ENCODE measurements at regions not wholly inside any gene's neighbourhood (a gene's known extent, or its start where the extent isn't known, plus 50 kb on each side); places are given as distances from the start of the nearest gene placed in this dataset.
"Not testable (repeated sequence)": the region's sequence is repeated elsewhere in the genome, so short reads cannot be mapped to it uniquely, and the experiment has no call there.

GRCh38 chr21:14058566-14058965 is 152.2 kb downstream of the LIPI start:
- Histone ChIP-seq H3K4me1 (ENCODE audit: control insufficient read depth, insufficient read depth, low read length) (no peaks in the 10 kb centered on the region), H3K9me3 (ENCODE audit: control insufficient read depth, insufficient read depth, low read length) (no peaks in the 10 kb centered on the region), H3K9ac (ENCODE audit: low read depth, low read length) (no peak overlapping the region), H3K27ac (ENCODE audit: low read depth, low read length) (no peak overlapping the region), H3K27me3 (ENCODE audit: control insufficient read depth, insufficient read depth, low read length) (no peaks in the 10 kb centered on the region), H3K4me3 (ENCODE audit: low read depth, low read length) (no peak overlapping the region), H3K36me3 (ENCODE audit: control insufficient read depth, insufficient read depth, low read length) (no peaks in the 10 kb centered on the region)

- H3K4me3 ChIP-seq (ENCODE audit: low read depth, low read length); H3K9me3 ChIP-seq (ENCODE audit: control insufficient read depth, insufficient read depth, low read length); H3K4me1 ChIP-seq (ENCODE audit: control insufficient read depth, insufficient read depth, low read length); H3K27me3 ChIP-seq (ENCODE audit: control insufficient read depth, insufficient read depth, low read length); H3K36me3 ChIP-seq (ENCODE audit: control insufficient read depth, insufficient read depth, low read length); H3K27ac ChIP-seq (ENCODE audit: low read depth, low read length); H3K9ac ChIP-seq (ENCODE audit: low read depth, low read length): not testable (repeated sequence)
Measured at GRCh38 chr21:14057841-14058481, 152.8 kb downstream of the LIPI start.

- no peak overlapping the region for H3K27ac ChIP-seq (ENCODE audit: low read depth, low read length)
Measured at GRCh38 chr21:14057313-14057712, 153.4 kb downstream of the LIPI start.

GRCh38 chr21:14056771-14057191 is 154.0 kb downstream of the LIPI start:
- Histone ChIP-seq H3K9ac (ENCODE audit: low read depth, low read length) (no peak overlapping the region), H3K27me3 (ENCODE audit: control insufficient read depth, insufficient read depth, low read length) (no peaks in the 10 kb centered on the region), H3K4me3 (ENCODE audit: low read depth, low read length) (no peak overlapping the region), H3K36me3 (ENCODE audit: control insufficient read depth, insufficient read depth, low read length) (no peaks in the 10 kb centered on the region), H3K4me1 (ENCODE audit: control insufficient read depth, insufficient read depth, low read length) (no peaks in the 10 kb centered on the region), H3K27ac (ENCODE audit: low read depth, low read length) (no peak overlapping the region), H3K9me3 (ENCODE audit: control insufficient read depth, insufficient read depth, low read length) (no peaks in the 10 kb centered on the region)

More at GRCh38 chr21:14057313-14057712, 153.4 kb downstream of the LIPI start:
- no peaks in the 10 kb centered on the region for H3K36me3 ChIP-seq (ENCODE audit: control insufficient read depth, insufficient read depth, low read length)
- no peaks in the 10 kb centered on the region for H3K4me1 ChIP-seq (ENCODE audit: control insufficient read depth, insufficient read depth, low read length)
- no peaks in the 10 kb centered on the region for H3K27me3 ChIP-seq (ENCODE audit: control insufficient read depth, insufficient read depth, low read length)
- no peak overlapping the region for H3K9ac ChIP-seq (ENCODE audit: low read depth, low read length)
- H3K4me3 ChIP-seq (ENCODE audit: low read depth, low read length) = no peak overlapping the region
- no peaks in the 10 kb centered on the region for H3K9me3 ChIP-seq (ENCODE audit: control insufficient read depth, insufficient read depth, low read length)

GRCh38 chr21:14055746-14056515 is 154.8 kb downstream of the LIPI start:
- H3K9me3 ChIP-seq (ENCODE audit: control insufficient read depth, insufficient read depth, low read length); H3K27ac ChIP-seq (ENCODE audit: low read depth, low read length); H3K4me1 ChIP-seq (ENCODE audit: control insufficient read depth, insufficient read depth, low read length); H3K27me3 ChIP-seq (ENCODE audit: control insufficient read depth, insufficient read depth, low read length); H3K36me3 ChIP-seq (ENCODE audit: control insufficient read depth, insufficient read depth, low read length); H3K4me3 ChIP-seq (ENCODE audit: low read depth, low read length); H3K9ac ChIP-seq (ENCODE audit: low read depth, low read length): not testable (repeated sequence)

- Histone ChIP-seq H3K4me3 (ENCODE audit: low read depth, low read length) (no peak overlapping the region), H3K9ac (ENCODE audit: low read depth, low read length) (no peak overlapping the region), H3K36me3 (ENCODE audit: control insufficient read depth, insufficient read depth, low read length) (no peaks in the 10 kb centered on the region), H3K27ac (ENCODE audit: low read depth, low read length) (no peak overlapping the region), H3K27me3 (ENCODE audit: control insufficient read depth, insufficient read depth, low read length) (no peaks in the 10 kb centered on the region), H3K9me3 (ENCODE audit: control insufficient read depth, insufficient read depth, low read length) (no peaks in the 10 kb centered on the region), H3K4me1 (ENCODE audit: control insufficient read depth, insufficient read depth, low read length) (no peaks in the 10 kb centered on the region)
Measured at GRCh38 chr21:14054682-14055081, 156.1 kb downstream of the LIPI start.

- Histone ChIP-seq H3K9ac (ENCODE audit: low read depth, low read length) (no peak overlapping the region), H3K27ac (ENCODE audit: low read depth, low read length) (no peak overlapping the region), H3K27me3 (ENCODE audit: control insufficient read depth, insufficient read depth, low read length) (no peaks in the 10 kb centered on the region), H3K9me3 (ENCODE audit: control insufficient read depth, insufficient read depth, low read length) (peaks cover 6% of the 10 kb centered on the region), H3K36me3 (ENCODE audit: control insufficient read depth, insufficient read depth, low read length) (no peaks in the 10 kb centered on the region), H3K4me3 (ENCODE audit: low read depth, low read length) (no peak overlapping the region), H3K4me1 (ENCODE audit: control insufficient read depth, insufficient read depth, low read length) (no peaks in the 10 kb centered on the region)
Measured at GRCh38 chr21:14050121-14050520, 160.6 kb downstream of the LIPI start.

- Histone ChIP-seq H3K27me3 (ENCODE audit: control insufficient read depth, insufficient read depth, low read length) (no peaks in the 10 kb centered on the region), H3K4me1 (ENCODE audit: control insufficient read depth, insufficient read depth, low read length) (no peaks in the 10 kb centered on the region; the same call in 1 of the 2 replicates), H3K36me3 (ENCODE audit: control insufficient read depth, insufficient read depth, low read length) (no peaks in the 10 kb centered on the region), H3K9me3 (ENCODE audit: control insufficient read depth, insufficient read depth, low read length) (peaks cover 6% of the 10 kb centered on the region), H3K9ac (ENCODE audit: low read depth, low read length) (no peak overlapping the region), H3K27ac (ENCODE audit: low read depth, low read length) (no peak overlapping the region), H3K4me3 (ENCODE audit: low read depth, low read length) (no peak overlapping the region)
Measured at GRCh38 chr21:14046401-14046800, 164.4 kb downstream of the LIPI start.

GRCh38 chr21:14040386-14040785 is 170.4 kb downstream of the LIPI start:
- Histone ChIP-seq H3K9ac (ENCODE audit: low read depth, low read length) (no peak overlapping the region), H3K27me3 (ENCODE audit: control insufficient read depth, insufficient read depth, low read length) (no peaks in the 10 kb centered on the region), H3K27ac (ENCODE audit: low read depth, low read length) (no peak overlapping the region), H3K4me1 (ENCODE audit: control insufficient read depth, insufficient read depth, low read length) (peaks cover 9% of the 10 kb centered on the region; the same call in 1 of the 2 replicates), H3K4me3 (ENCODE audit: low read depth, low read length) (no peak overlapping the region), H3K9me3 (ENCODE audit: control insufficient read depth, insufficient read depth, low read length) (no peaks in the 10 kb centered on the region), H3K36me3 (ENCODE audit: control insufficient read depth, insufficient read depth, low read length) (no peaks in the 10 kb centered on the region)

GRCh38 chr21:14028619-14029018 is 182.1 kb downstream of the LIPI start:
- H3K4me3 ChIP-seq (ENCODE audit: low read depth, low read length) = peak overlapping the region; percentile 84; the same call in 1 of the 2 replicates
- H3K4me1 ChIP-seq (ENCODE audit: control insufficient read depth, insufficient read depth, low read length); H3K9me3 ChIP-seq (ENCODE audit: control insufficient read depth, insufficient read depth, low read length); H3K36me3 ChIP-seq (ENCODE audit: control insufficient read depth, insufficient read depth, low read length); H3K27ac ChIP-seq (ENCODE audit: low read depth, low read length); H3K9ac ChIP-seq (ENCODE audit: low read depth, low read length); H3K27me3 ChIP-seq (ENCODE audit: control insufficient read depth, insufficient read depth, low read length): not testable (repeated sequence)

- H3K36me3 ChIP-seq (ENCODE audit: control insufficient read depth, insufficient read depth, low read length); H3K9me3 ChIP-seq (ENCODE audit: control insufficient read depth, insufficient read depth, low read length); H3K27me3 ChIP-seq (ENCODE audit: control insufficient read depth, insufficient read depth, low read length); H3K27ac ChIP-seq (ENCODE audit: low read depth, low read length); H3K4me1 ChIP-seq (ENCODE audit: control insufficient read depth, insufficient read depth, low read length): not testable (repeated sequence)
- H3K4me3 ChIP-seq (ENCODE audit: low read depth, low read length) = peak overlapping the region; percentile 84
- H3K9ac ChIP-seq (ENCODE audit: low read depth, low read length) = peak overlapping the region; percentile 77
Measured at GRCh38 chr21:14027235-14027869, 183.4 kb downstream of the LIPI start.
